Medulla oblongata (tissue), 1 donor: ENCODE measurements at regions not wholly inside any gene's neighbourhood (a gene's known extent, or its start where the extent isn't known, plus 50 kb on each side); places are given as distances from the start of the nearest gene placed in this dataset.

ENCODE experiments used
- DNase-seq: peaks from one replicate; pipeline ENCODE4 v3.0.0-alpha.2; 2015; ENCODE audit errors: extremely low spot score

GRCh38 chr1:59115865-59116264 is 181.0 kb upstream of the FGGY start:
- no peak for DNase-seq

GRCh38 chr1:59116920-59117542 is 179.9 kb upstream of the FGGY start:
- no peak for DNase-seq

GRCh38 chr1:59122527-59122926 is 174.4 kb upstream of the FGGY start:
- DNase-seq: no peak

GRCh38 chr1:59123081-59123681 is 173.7 kb upstream of the FGGY start:
- no peak for DNase-seq

- no peak for DNase-seq
Observed at GRCh38 chr1:59124166-59124565, 172.7 kb upstream of the FGGY start.

- no peak for DNase-seq
Observed at GRCh38 chr1:59125154-59125553, 171.7 kb upstream of the FGGY start.

GRCh38 chr1:59125676-59126320 is 171.1 kb upstream of the FGGY start:
- DNase-seq: no peak

- DNase-seq: no peak
Observed at GRCh38 chr1:59126366-59126765, 170.5 kb upstream of the FGGY start.

- DNase-seq: no peak
Observed at GRCh38 chr1:59128239-59128736, 168.6 kb upstream of the FGGY start.

GRCh38 chr1:59128784-59129227 is 168.1 kb upstream of the FGGY start:
- no peak for DNase-seq

- no peak for DNase-seq
Observed at GRCh38 chr1:59132295-59132694, 164.6 kb upstream of the FGGY start.

GRCh38 chr1:59133997-59134396 is 162.9 kb upstream of the FGGY start:
- DNase-seq: no peak

GRCh38 chr1:59135761-59136255 is 161.1 kb upstream of the FGGY start:
- no peak for DNase-seq

GRCh38 chr1:59136541-59137275 is 160.2 kb upstream of the FGGY start:
- no peak for DNase-seq

GRCh38 chr1:59137276-59137615 is 159.6 kb upstream of the FGGY start:
- DNase-seq: no peak

GRCh38 chr1:59137968-59138367 is 158.9 kb upstream of the FGGY start:
- no peak for DNase-seq

- DNase-seq: peak; percentile 81
Observed at GRCh38 chr1:59138402-59138801, 158.5 kb upstream of the FGGY start.

- DNase-seq: no peak
Observed at GRCh38 chr1:59139396-59139795, 157.5 kb upstream of the FGGY start.

GRCh38 chr1:59141267-59141863 is 155.5 kb upstream of the FGGY start:
- no peak for DNase-seq

GRCh38 chr1:59142311-59143132 is 154.4 kb upstream of the FGGY start:
- DNase-seq: no peak

- DNase-seq: peak; percentile 71
Observed at GRCh38 chr1:59143133-59143487, 153.8 kb upstream of the FGGY start.
